NK-92 treated with Interleukin-12 subunit alpha and Interleukin-12 subunit beta, amount 100 ng/mL, for 24 hours (cell line): ENCODE measurements at regions not wholly inside any gene's neighbourhood (a gene's known extent, or its start where the extent isn't known, plus 50 kb on each side); places are given as distances from the start of the nearest gene placed in this dataset.
"Not testable (repeated sequence)": the region's sequence is repeated elsewhere in the genome, so short reads cannot be mapped to it uniquely, and the experiment has no call there.

Experiments
- DNase-seq: peaks from one replicate; lab custom pipeline; 2025; lab: John Stamatoyannopoulos, UW

DNA sequence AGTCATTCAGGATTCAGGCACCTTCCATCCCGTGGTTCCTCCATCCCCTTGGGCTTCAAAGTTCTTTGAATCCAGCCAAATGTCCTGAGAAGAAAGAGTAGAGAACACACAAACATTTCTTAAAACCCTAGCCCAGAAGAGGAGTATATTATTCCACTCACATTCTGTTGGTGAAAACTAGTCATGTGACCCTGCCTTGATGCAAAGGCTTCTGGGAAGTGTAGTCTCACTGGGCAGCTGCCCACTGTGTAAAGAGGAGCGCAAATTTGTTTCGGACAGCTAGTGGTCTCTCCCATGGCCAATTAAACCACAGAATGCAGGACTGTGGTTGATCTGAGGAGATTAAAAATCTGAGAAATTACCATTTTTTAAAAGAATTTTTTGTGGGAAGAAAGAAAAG lies 304.4 kb downstream of the SUCLA2 start:
- DNase-seq = no peak

DNA sequence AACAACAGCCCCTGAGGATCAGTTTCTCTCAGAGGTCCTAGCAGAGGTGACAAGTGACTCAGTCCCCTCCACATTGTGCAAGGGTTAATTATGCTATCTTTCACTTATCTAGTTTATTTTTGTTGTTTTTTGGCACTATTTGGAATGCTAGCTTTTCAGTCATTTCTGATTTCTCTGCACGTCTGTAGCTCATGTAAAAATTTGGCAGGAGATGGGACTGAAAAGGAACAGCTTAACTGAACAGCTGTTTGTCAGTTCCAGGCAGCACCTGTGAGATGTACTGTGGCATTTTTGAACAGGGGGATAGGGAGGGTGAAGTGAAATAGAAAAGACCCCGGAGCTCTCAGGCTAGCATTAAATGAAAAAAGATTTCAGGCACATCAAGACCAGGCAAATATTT lies 313.5 kb downstream of the SUCLA2 start:
- no peak for DNase-seq

DNA sequence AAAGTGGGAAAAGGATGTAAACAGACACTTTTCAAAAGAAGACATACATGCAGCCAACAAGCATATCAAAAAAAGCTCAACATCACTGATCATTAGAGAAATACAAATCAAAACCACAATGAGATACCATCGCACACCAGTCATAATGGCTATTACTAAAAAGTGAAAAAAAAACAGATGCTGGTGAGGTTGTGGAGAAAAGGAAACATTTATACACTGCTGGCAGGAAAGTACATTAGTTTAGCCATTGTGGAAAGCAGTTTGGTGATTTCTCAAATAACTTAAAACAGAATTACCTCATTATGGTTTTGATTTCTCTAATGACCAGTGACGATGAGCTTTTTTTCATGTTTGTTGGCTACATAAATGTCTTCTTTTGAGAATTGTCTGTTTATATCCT lies 315.9 kb downstream of the SUCLA2 start:
- not testable (repeated sequence) for DNase-seq

DNA sequence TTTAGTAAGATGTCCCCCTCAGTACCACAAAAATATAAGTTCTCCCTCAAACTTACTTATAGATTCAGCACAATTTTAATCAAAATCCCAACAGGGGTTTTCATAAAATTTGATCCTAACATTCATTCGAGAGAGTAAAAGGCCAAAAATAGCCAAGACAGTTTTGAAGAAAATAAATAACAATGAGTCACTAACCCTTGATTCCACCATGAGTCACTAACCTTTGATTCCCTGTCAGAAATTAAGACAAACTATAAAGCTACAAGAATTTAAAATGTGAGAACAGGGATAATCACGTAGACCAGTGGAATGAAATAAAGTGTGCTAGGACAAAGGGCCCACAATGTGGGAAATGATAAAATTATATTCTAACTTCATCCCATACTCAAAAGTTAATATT lies 320.3 kb downstream of the SUCLA2 start:
- no peak for DNase-seq

DNA sequence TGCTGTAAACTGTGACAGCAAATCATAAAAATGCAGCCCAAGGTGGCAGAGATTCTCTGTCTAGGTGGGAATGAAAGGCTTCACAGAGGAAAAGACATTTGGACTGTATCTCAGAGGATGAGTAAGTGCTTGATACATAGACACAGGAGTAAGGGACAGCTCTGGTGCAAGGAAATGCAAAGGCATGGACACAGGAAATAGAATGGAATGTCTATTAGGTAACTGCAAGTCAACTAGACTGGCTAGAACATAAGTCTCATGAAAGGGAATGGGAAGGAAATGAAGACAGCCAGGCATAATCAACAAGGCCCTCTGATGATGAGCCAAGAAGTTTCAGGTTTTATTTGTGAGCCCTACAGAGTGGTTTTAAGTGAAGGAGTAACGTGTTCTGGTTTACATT lies 321.7 kb downstream of the SUCLA2 start:
- DNase-seq = no peak

DNA sequence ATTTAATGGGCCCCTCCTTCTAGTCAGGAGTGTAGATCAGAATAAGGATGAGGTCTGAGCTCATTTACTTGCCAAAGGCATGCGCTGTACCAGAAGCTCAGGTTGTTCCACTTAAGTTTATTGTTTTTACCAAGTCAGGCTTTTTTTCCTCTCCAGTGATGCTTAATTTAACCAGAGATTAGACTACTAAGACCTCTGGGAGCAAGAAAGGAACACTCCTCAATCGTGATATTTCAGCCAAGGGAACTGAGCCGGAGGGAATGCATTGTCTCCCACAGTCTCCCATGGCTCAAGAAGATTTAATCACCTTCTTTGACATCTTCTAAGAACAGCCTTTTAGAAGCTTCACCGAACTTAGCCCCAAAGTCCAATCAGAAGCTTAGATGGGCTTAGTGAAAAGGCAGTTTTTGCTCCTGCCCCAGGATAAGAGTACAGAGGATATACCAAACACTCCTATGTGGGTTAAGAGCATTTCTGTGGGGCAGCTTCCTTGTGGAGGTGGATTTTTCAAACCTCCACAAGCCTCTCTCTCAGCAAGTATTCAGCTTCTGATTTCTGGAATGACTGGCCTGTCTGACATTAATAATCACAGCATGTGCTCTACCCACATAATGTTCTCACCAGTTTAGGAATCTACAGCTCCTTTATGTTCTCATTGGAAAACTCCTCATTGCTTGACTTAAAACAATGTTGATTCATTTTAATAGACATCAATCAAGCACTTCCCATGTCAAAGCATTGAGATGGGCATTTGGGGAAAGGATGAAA lies 322.7 kb downstream of the SUCLA2 start:
- DNase-seq = no peak

DNA sequence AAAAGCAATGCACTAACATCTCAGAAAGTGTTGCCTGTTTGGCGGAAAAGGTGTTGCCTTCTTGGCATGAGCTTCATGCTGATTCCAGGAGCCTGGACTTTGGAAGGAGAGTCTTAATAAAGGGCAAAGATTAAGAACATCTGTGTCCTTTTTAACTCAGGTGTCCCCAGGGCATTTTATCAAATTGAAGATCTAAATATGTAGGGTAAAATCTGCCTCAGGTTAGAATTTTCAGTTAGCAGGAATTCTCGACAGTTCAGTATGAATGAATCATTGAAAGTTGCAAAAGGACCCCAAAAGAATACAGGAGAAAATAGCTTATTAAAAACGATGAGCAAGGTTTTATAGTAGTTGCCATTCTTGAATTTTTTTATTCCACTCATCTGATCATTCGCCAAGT lies 325.2 kb downstream of the SUCLA2 start:
- DNase-seq = no peak

DNA sequence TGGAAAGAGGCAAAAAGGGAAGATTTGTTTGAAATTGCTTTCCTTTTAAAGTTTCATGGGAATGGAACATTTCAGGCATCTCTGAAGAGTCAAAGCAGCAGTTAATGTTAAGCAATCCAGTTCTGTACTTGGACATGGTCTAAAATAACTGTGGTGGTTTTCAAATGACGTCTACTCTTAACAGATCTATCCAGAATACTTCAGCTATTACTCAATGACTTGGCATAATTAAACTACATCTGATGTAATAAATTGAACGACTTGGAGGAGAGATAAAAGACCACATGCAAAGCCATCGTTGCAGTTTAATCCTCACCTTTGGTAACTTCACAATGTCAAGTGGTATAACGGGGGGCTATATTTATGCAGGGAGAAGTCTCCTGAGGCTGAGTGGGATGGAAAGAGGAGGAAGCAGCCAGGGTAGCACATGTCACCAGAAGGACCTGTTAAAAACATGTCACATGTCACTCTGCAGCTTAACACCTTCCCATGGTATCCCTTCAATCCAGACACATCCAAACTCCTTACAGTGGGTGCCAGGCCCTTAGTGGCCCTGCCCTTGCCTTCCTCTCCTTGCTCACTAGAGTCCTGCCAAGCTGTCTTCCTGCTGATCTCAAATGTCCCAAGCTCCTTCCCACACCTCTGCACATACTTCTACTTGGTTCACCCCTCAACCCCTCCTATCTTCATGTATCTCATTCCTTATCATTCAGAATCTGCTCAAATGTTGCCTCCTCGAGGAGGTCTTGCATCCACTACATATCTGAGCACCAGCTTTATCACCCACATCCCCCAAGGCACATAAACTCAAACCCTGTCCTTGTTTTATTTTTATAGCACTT lies 327.8 kb downstream of the SUCLA2 start:
- DNase-seq = no peak

DNA sequence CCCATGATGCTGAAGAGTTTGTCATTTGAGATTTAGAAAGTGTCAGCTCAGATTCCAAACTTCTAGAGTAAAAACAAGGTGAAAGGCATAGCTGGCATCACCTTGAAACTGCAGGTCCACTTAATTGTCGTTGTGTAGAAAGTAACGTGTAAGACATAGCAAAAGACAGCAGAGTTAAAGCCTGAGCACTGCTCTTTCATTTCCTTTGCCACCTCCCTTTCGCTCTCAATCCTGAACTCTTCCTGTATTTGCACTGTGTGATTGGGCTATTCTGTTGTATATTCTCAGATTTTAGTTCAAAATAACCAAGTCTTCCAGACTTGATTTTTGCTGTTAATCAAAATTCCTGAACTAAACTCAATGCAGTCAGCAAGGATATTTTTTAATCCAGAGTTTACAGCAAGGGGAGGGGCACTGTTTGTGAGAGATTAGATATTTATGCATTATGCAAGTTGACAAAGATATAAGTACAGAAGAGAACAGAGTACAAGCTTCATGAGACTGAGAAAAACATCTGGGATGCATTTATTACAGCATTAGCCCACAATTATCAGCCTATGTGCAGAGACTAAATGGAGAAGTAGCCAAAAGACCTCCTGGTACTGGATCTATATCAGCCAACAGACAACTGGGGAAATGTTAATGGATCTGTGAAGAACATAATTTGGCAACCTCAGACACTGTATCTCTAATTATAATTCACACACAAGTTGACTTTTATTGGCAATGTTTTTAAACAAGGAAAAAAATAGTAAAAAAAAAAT lies 328.6 kb downstream of the SUCLA2 start:
- DNase-seq = no peak

DNA sequence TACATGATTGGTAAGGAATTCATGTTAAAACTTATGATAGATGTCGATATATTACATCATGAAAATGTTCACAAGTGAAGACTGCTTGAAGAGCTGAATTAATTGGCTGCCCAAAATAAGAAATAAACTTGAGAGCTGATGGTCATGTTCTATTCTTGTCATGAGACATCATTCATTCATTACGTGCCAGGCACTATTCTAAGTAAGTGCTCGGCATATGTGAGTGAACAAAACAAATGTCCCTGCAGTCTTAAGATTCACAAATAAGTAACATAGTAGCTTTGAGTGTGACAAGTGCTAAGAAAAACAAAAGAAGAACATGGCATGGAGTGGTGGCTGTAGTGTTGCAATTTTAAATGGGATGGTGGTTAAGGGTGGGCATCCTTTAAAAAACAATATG lies 329.3 kb downstream of the SUCLA2 start:
- DNase-seq = no peak

DNA sequence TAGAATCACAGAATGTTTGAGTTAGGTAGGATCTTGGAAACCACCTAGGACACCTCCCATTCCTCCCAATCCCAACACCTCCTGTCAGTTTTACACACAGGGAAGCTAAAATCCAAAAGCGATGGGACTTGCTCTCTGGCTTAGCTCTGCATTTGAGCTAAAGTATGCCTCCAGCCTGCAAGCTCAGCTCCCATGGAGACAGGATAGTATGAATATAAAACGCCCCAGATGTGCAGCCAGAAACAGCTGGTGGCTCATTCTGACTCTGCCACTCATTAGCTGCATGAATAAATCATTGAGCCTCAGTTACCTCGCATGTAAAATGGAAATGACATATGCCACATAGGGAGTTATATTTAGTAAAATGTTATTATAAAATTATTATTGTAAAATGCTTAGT lies 336.0 kb downstream of the SUCLA2 start:
- DNase-seq = no peak

DNA sequence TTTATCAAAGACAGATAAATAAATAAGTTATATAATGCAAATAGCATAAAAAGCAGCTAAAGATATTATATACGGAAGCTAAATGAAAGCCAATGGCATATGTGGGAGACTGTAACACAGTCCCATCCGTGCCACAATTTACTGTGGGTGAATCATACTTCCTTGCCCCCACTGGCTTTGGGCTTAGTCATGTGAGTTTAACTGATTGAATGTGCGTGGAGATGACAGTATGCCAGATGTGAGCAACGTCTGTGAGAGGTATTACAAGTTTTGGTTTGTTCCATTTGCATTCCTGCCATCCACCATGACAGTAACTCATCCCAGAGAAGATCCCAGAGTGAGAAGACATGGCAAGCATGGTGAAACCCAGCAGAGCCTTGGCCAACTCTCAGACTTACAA lies 340.0 kb downstream of the SUCLA2 start:
- no peak for DNase-seq

DNA sequence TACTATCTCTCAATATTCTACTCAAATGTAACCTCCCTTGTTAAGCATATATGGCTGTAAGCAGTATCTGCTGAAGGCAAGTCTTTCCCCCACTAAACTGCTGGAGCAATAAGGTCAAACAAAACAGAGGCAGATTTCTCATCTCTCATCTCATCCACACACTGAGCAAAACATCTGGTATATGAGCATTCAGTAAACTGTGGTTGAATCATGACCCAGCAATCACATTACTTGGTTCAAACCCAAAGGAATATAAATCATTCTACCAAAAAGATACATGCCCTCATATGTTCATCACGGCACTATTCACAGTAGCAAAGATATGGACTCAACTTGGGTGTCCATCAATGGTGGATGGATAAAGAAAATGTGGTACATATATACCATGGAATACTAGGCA lies 344.4 kb downstream of the SUCLA2 start:
- no peak for DNase-seq

DNA sequence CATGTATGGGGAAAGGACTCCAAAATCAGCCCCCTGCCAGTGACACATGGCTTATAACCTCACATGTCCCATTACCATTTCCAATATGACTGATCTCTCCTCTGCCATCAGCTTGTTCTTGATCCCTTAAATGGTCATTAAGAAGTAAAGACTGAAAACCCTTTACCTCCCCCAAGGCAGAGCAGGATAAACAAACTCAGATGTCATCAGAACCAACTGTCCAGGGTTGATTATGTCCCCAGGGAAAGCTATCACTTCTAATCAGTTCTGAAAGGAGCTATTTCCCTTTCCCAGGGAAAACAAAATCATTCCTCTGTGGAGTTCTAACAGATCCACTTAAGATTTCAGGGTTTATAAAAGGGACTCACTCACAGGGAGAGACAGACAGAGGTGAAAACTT lies 350.9 kb downstream of the SUCLA2 start:
- no peak for DNase-seq

DNA sequence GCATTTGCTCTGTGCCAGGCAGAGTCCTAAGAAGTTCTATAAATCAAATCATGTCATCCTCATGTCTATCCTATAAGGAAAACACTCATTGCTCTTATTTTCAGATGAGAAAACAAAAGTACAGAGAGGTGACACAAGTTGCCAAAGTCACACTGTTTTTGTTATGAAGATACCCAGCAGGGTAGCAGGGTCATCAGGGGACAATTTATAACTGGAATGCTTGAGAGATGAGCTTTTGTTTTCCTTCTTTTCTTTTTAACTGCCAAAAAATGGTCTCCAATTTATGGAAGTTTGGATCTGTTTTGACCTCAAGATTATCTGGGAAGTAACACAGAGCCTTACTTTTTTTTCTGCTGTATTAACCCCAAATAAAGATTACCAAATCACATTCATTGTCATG lies 354.1 kb downstream of the SUCLA2 start:
- no peak for DNase-seq

DNA sequence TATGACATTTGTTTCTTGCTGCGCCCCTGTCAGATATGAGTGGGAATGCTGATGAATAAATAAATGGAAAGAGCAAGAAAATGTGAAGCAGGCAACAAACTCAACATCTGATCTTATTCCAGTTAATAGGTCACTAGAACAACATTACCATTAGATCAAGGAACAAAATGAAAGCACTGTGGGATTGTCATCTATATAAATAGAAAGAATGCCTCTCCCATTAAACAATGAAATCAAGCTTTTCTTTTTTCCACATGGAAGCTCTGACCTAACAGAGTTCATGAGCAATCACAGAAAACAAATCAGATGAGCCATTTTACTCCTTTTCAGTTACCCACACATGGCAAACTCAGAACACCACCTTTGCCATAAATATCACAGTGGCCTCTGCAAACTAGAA lies 354.8 kb downstream of the SUCLA2 start:
- DNase-seq = no peak

DNA sequence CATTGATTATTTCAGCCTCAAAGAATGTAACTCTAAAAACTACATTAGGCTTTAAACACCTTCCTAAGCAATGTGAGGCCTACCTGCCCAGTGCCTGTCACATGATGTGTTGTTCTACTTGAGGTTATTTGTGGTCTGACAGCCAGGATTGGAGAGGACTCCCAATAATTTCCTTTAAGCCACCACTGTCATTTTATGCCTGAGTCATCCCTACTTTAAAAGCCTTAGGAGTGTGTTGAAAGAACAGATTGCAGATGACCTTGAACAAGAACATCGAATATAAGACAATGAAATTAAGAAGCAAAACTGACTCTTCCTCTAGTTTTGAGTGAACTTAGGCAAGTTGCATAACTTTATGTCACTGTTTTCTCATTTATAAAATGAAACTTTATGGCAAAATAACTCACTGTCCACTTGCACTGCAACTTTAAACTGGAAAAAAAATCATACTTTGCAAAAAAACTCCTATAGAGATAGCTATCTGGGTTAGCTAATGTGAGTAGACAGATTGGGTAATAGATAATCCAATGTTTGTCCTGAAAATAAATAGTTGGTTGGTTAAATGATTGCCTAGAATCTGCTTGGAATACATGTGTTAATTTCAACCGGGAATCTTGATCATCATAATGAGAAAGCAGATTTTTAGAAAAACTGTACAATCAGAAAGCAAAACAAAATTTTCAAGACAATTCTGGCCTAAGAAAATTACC lies 361.2 kb downstream of the SUCLA2 start:
- DNase-seq = no peak

DNA sequence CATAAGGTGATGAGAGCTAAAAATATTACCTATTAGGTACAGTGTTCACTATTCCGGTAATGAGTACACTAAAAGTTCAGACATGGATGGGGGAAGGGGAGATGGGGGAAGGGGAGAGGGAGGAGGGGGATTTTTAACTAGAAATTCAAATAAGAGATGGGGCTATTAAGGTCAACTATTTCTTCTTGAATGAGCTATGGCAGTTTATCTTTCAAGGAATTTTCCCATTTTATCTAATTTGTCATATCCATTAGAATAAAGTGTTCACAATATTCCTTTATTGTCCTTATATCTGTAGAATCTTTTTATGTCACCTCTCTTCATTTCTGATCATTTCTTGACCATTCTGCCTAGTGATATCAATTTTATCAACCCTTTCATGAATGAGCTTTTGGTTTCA lies 362.4 kb downstream of the SUCLA2 start:
- DNase-seq = no peak

DNA sequence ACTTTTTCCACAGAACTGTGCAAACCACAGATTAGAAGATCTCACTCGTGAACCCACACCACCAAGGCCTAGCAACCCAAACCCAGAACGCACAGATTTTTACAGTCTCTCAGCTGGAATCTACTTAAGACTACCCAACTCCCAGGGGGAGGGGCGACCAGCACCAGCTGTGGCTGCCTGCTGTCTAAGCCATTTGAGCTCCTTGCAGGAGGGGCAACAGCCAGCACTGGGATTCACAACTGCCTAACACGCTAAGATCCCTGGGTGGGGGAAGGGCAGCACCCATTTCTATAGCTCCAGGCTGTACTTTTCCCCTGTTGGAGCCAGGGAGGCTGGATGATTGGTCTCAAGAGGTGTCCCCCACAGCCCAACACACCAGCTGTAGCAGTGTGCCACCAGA lies 368.8 kb downstream of the SUCLA2 start:
- no peak for DNase-seq

DNA sequence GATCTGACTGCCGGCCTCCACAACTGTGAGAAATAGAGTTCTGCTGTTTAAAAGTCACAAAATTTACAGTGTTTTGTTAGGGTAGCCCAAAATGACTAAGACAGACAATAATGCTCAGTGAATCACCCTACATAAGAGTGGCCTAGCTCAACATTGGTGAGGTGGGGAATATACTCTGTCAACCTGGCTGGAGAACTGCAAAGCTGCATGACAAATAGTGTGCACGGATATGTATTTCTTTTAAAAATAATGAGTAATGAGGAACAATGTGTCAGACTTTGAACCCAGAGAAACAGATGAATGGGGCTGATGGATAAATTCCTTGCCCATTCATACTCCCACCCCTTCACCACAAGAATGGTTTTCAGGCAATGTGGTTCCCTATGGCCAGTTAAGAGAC lies 372.4 kb downstream of the SUCLA2 start:
- no peak for DNase-seq

DNA sequence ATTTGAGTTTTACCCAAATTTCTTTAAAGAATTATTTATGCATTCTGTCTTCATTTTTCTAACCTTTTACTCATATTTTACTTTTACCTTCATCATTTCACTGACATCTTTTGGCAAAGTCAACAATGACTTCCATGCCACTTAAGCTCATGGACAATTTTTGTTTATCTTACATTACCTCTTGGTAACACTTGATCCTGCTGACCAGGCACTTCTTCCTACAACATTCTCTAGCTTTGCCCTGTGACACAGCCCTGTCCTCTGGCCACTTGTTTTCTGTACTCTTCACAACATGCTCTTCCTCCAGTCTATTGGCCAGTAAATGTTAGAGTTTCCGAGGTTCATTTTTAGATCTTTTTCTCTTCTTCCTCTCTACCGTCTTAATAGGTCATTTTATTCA lies 377.2 kb downstream of the SUCLA2 start:
- no peak for DNase-seq

DNA sequence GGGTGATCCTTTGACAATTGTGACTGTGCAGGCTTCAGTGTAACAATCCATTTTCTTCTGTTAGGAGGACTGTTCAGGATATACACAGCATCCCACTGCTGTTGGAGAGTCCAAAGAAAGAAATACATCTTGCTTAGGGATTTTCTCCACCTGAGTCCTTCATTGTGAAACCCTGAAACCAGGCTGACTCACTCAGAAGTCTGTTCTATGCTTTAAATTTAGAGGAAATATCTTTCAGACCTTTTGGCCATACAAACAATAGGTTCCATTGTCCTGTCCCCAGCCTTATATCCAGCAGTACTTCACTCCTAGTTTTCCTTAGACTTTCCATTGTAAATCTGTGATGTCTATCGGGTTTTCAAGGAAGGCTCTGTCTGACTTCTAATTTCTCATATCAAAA lies 379.1 kb downstream of the SUCLA2 start:
- DNase-seq = no peak
